ENCODE measurements at regions not wholly inside any gene's neighbourhood (a gene's known extent, or its start where the extent isn't known, plus 50 kb on each side); places are given as distances from the start of the nearest gene placed in this dataset.
"Not testable (repeated sequence)": the region's sequence is repeated elsewhere in the genome, so short reads cannot be mapped to it uniquely, and the experiment has no call there.

DNA sequence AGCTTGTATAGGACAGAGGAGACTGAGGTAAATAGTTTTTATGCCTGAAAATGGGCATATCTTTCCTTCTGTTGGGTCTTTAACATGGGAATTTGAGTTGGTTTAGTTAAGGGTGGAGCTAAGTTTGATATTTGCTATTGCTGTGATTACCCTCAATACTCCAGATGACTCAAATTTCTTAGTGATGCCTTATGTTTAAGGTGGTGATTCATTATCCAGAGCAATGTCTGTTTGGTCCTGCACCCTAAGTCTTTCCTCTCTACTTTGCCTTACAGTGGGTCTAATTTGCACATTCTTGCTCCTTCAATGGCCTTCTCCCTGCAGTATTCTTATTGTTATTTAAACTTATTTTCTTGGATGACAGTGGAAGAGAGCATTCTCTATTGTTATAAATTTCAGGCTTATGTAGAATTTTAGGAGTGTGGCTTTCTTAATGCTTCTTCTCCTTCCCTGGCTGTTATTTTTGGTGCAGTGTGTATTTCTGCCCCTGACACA lies 312.9 kb upstream of the RPS23 start:
- no peak for TF ChIP-seq CTCF (conservative IDR thresholded peaks at IDR 0.05)
- Mint-ChIP-seq H3K4me1 (peaks cover 11% of the 10 kb centered on the region), H3K27me3 (ENCODE audit: low read depth) (no peaks in the 10 kb centered on the region), H3K4me3 (no peak overlapping the region), H3K9me3 (peaks cover 19% of the 10 kb centered on the region), H3K36me3 (ENCODE audit: low read depth) (peaks cover 3% of the 10 kb centered on the region), H3K27ac (ENCODE audit: unreplicated experiment) (no peak overlapping the region)
- no peak for DNase-seq (ENCODE audit: low read depth, low spot score)

- Mint-ChIP-seq H3K27ac (ENCODE audit: unreplicated experiment) (no peak overlapping the region), H3K27me3 (ENCODE audit: low read depth) (no peaks in the 10 kb centered on the region), H3K9me3 (peaks cover 19% of the 10 kb centered on the region), H3K36me3 (ENCODE audit: low read depth) (peaks cover 3% of the 10 kb centered on the region), H3K4me1 (peaks cover 12% of the 10 kb centered on the region), H3K4me3 (no peak overlapping the region)
- TF ChIP-seq CTCF (conservative IDR thresholded peaks at IDR 0.05): no peak
- no peak for DNase-seq (ENCODE audit: low read depth, low spot score)
Observed at GRCh38 chr5:82590112-82590511, 312.0 kb upstream of the RPS23 start.

GRCh38 chr5:82586661-82587310 lies 308.6 kb upstream of the RPS23 start:
- Mint-ChIP-seq H3K4me1 (peaks cover 12% of the 10 kb centered on the region), H3K4me3 (no peak overlapping the region), H3K9me3 (peaks cover 27% of the 10 kb centered on the region), H3K36me3 (ENCODE audit: low read depth) (peaks cover 16% of the 10 kb centered on the region), H3K27me3 (ENCODE audit: low read depth) (no peaks in the 10 kb centered on the region), H3K27ac (ENCODE audit: unreplicated experiment) (no peak overlapping the region)
- DNase-seq (ENCODE audit: low read depth, low spot score): no peak
- no peak for TF ChIP-seq CTCF (conservative IDR thresholded peaks at IDR 0.05)

GRCh38 chr5:82586181-82586580 lies 308.0 kb upstream of the RPS23 start:
- Mint-ChIP-seq H3K27me3 (ENCODE audit: low read depth) (no peaks in the 10 kb centered on the region), H3K9me3 (peaks cover 26% of the 10 kb centered on the region), H3K4me3 (no peak overlapping the region), H3K4me1 (peaks cover 7% of the 10 kb centered on the region), H3K27ac (ENCODE audit: unreplicated experiment) (no peak overlapping the region), H3K36me3 (ENCODE audit: low read depth) (peaks cover 18% of the 10 kb centered on the region)
- TF ChIP-seq CTCF (conservative IDR thresholded peaks at IDR 0.05): no peak
- no peak for DNase-seq (ENCODE audit: low read depth, low spot score)

GRCh38 chr5:82584631-82585030 lies 306.5 kb upstream of the RPS23 start:
- Mint-ChIP-seq H3K36me3 (ENCODE audit: low read depth) (peaks cover 15% of the 10 kb centered on the region), H3K9me3 (peaks cover 16% of the 10 kb centered on the region), H3K27me3 (ENCODE audit: low read depth) (no peaks in the 10 kb centered on the region), H3K27ac (ENCODE audit: unreplicated experiment) (no peak overlapping the region), H3K4me1 (peaks cover 5% of the 10 kb centered on the region), H3K4me3 (no peak overlapping the region)
- no peak for DNase-seq (ENCODE audit: low read depth, low spot score)
- TF ChIP-seq CTCF (conservative IDR thresholded peaks at IDR 0.05): no peak

DNA sequence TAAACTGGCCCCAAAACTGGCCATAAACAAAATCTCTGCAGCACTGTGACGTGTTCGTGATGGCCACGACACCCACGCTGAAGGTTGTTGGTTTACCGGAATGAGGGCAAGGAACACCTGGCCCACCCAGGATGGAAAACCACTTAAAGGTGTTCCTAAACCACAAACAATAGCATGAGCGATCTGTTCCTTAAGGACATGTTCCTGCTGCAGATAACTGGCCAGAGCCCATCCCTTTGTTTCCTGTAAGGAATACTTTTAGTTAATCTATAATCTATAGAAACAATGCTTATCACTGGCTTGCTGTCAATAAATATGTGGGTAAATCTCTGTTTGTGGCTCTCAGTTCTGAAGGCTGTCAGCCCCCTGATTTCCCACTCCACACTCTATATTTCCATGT lies 305.2 kb upstream of the RPS23 start:
- H3K36me3 Mint-ChIP-seq (ENCODE audit: low read depth): peaks cover 15% of the 10 kb centered on the region
- H3K9me3 Mint-ChIP-seq: peaks cover 12% of the 10 kb centered on the region
- H3K27ac Mint-ChIP-seq (ENCODE audit: unreplicated experiment); H3K4me1 Mint-ChIP-seq; H3K4me3 Mint-ChIP-seq; DNase-seq (ENCODE audit: low read depth, low spot score); H3K27me3 Mint-ChIP-seq (ENCODE audit: low read depth): not testable (repeated sequence)

Measured in neural crest cell (in vitro differentiated cells).